Suprapubic skin (tissue), 4 donors: ENCODE measurements at regions not wholly inside any gene's neighbourhood (a gene's known extent, or its start where the extent isn't known, plus 50 kb on each side); places are given as distances from the start of the nearest gene placed in this dataset.

Experiments
- DNase-seq, 2 donors: peaks; one replicate each; pipeline ENCODE4 v3.0.0-alpha.2; 2019; ENCODE audit warnings: low spot score in 2 of 2
- H3K27ac ChIP-seq: fragments of 200-600 bp; sonication (generic); one replicate; pipeline ENCODE4 v1.5.1; 2019
- H3K27me3 ChIP-seq: fragments of 200-600 bp; sonication (generic); one replicate; pipeline ENCODE4 v1.5.1; 2019
- H3K36me3 ChIP-seq: fragments of 200-600 bp; sonication (generic); one replicate; pipeline ENCODE4 v1.5.1; 2019
- H3K4me1 ChIP-seq: fragments of 200-600 bp; sonication (generic); one replicate; pipeline ENCODE4 v1.5.1; 2019
- H3K4me3 ChIP-seq: fragments of 200-600 bp; sonication (generic); one replicate; pipeline ENCODE4 v1.5.1; 2019; ENCODE audit warnings: mild to moderate bottlenecking
- H3K9me3 ChIP-seq: fragments of 200-600 bp; sonication (generic); one replicate; pipeline ENCODE4 v1.5.1; 2019
- CTCF ChIP-seq, 2 donors: fragments of 200-600 bp in 1 of 2; fragments of 450-650 bp in 1 of 2; sonication (generic) in 1 of 2; IDR thresholded peaks; one replicate each; pipeline ENCODE4 v1.5.1; 2016 to 2019; ENCODE audit warnings: antibody characterized with exemption in 2 of 2, mild to moderate bottlenecking in 1 of 2, moderate library complexity in 1 of 2
- EP300 ChIP-seq: sonication (generic); formaldehyde crosslinking; IDR thresholded peaks from one replicate; pipeline ENCODE4 v1.6.1; 2017; ENCODE audit warnings: antibody characterized with exemption
- POLR2A ChIP-seq, 2 donors: fragments of 450-650 bp; IDR thresholded peaks; one replicate each; pipeline ENCODE4 v1.6.1; 2017; ENCODE audit warnings: antibody characterized with exemption in 2 of 2, mild to moderate bottlenecking in 2 of 2, moderate library complexity in 2 of 2
- POLR2AphosphoS5 ChIP-seq, 3 donors: sonication (generic); formaldehyde crosslinking; IDR thresholded peaks; one replicate each; pipeline ENCODE4 v1.6.1; 2017; ENCODE audit warnings: antibody characterized with exemption in 3 of 3
- WGBS: methylation state at CpG from one replicate; pipeline ENCODE4 v1.1.5; 2018; 5-methylcytosine and 5-hydroxymethylcytosine counted together

- no peaks in the 10 kb centered on the region for H3K9me3 ChIP-seq
- TF ChIP-seq CTCF (IDR thresholded peaks at IDR 0.05) (no peak), POLR2AphosphoS5 (IDR thresholded peaks at IDR 0.05) (no peak), POLR2A (IDR thresholded peaks at IDR 0.05) (no peak), EP300 (no peak)
- H3K36me3 ChIP-seq, result no peaks in the 10 kb centered on the region
- WGBS, result 82% methylated on average over 5 of the region's 5 CpGs
- no peaks in the 10 kb centered on the region for H3K4me1 ChIP-seq
- H3K27me3 ChIP-seq, result peaks cover 3% of the 10 kb centered on the region
- no peak overlapping the region for H3K27ac ChIP-seq
- no peak for DNase-seq
- H3K4me3 ChIP-seq, result no peak overlapping the region
These were observed 168.1 kb downstream of the RAB11FIP2 start for GRCh38 chr10:117878626-117879025.

- WGBS, result 70% methylated on average over 4 of the region's 4 CpGs
These were observed 162.6 kb downstream of the RAB11FIP2 start for GRCh38 chr10:117884093-117884492.

GRCh38 chr10:117884592-117884991 is 162.1 kb downstream of the RAB11FIP2 start:
- H3K27me3 ChIP-seq, result peaks cover 3% of the 10 kb centered on the region
- 71% methylated on average over 6 of the region's 6 CpGs for WGBS
- no peak overlapping the region for H3K27ac ChIP-seq
- no peaks in the 10 kb centered on the region for H3K9me3 ChIP-seq
- TF ChIP-seq POLR2AphosphoS5 (IDR thresholded peaks at IDR 0.05), result no peak
- no peak for TF ChIP-seq POLR2A (IDR thresholded peaks at IDR 0.05)
- TF ChIP-seq CTCF (IDR thresholded peaks at IDR 0.05), result no peak
- TF ChIP-seq EP300, result no peak
- H3K4me1 ChIP-seq, result no peaks in the 10 kb centered on the region
- no peak overlapping the region for H3K4me3 ChIP-seq
- no peaks in the 10 kb centered on the region for H3K36me3 ChIP-seq
- DNase-seq, result no peak

More at GRCh38 chr10:117884093-117884492, 162.6 kb downstream of the RAB11FIP2 start:
- H3K27ac ChIP-seq, result no peak overlapping the region
- H3K27me3 ChIP-seq, result peaks cover 3% of the 10 kb centered on the region
- no peaks in the 10 kb centered on the region for H3K4me1 ChIP-seq
- no peaks in the 10 kb centered on the region for H3K9me3 ChIP-seq
- DNase-seq, result no peak
- no peaks in the 10 kb centered on the region for H3K36me3 ChIP-seq
- H3K4me3 ChIP-seq, result no peak overlapping the region
- TF ChIP-seq POLR2A (IDR thresholded peaks at IDR 0.05) (no peak), POLR2AphosphoS5 (IDR thresholded peaks at IDR 0.05) (no peak), CTCF (IDR thresholded peaks at IDR 0.05) (no peak), EP300 (no peak)

GRCh38 chr10:117885206-117885829 is 161.4 kb downstream of the RAB11FIP2 start:
- no peak for DNase-seq
- Histone ChIP-seq H3K4me1 (no peaks in the 10 kb centered on the region), H3K27me3 (peaks cover 3% of the 10 kb centered on the region), H3K4me3 (no peak overlapping the region), H3K27ac (no peak overlapping the region), H3K9me3 (no peaks in the 10 kb centered on the region), H3K36me3 (no peaks in the 10 kb centered on the region)
- TF ChIP-seq CTCF (IDR thresholded peaks at IDR 0.05) (no peak), POLR2A (IDR thresholded peaks at IDR 0.05) (no peak), EP300 (no peak), POLR2AphosphoS5 (IDR thresholded peaks at IDR 0.05) (no peak)
- WGBS, result 71% methylated on average over 14 of the region's 14 CpGs

GRCh38 chr10:117886766-117887165 is 160.0 kb downstream of the RAB11FIP2 start:
- no peak overlapping the region for H3K4me3 ChIP-seq
- H3K36me3 ChIP-seq, result no peaks in the 10 kb centered on the region
- no peak overlapping the region for H3K27ac ChIP-seq
- WGBS, result 87% methylated on average over 7 of the region's 7 CpGs
- TF ChIP-seq CTCF (IDR thresholded peaks at IDR 0.05) (no peak), POLR2AphosphoS5 (IDR thresholded peaks at IDR 0.05) (no peak), POLR2A (IDR thresholded peaks at IDR 0.05) (no peak), EP300 (no peak)
- H3K9me3 ChIP-seq, result no peaks in the 10 kb centered on the region
- no peaks in the 10 kb centered on the region for H3K4me1 ChIP-seq
- no peak for DNase-seq
- no peaks in the 10 kb centered on the region for H3K27me3 ChIP-seq
